ENCODE measurements at regions not wholly inside any gene's neighbourhood (a gene's known extent, or its start where the extent isn't known, plus 50 kb on each side); places are given as distances from the start of the nearest gene placed in this dataset.
"Not testable (repeated sequence)": the region's sequence is repeated elsewhere in the genome, so short reads cannot be mapped to it uniquely, and the experiment has no call there.

- H3K4me1 ChIP-seq (ENCODE audit: insufficient read depth, low read length); H3K79me2 ChIP-seq (ENCODE audit: insufficient read depth, low read length); H3K27me3 ChIP-seq (ENCODE audit: control insufficient read depth in 1 of 2, insufficient read depth in 2 of 2, low read length in 2 of 2); ATAC-seq; H3K27ac ChIP-seq (ENCODE audit: extremely low read length, insufficient read depth, low read length); BruUV-seq (replicated peaks); H3K36me3 ChIP-seq (replicated peaks in 1 of 2; ENCODE audit: control insufficient read depth in 1 of 2, insufficient read depth in 2 of 2, low read length in 2 of 2); H3K4me2 ChIP-seq (ENCODE audit: low read depth, low read length); H3K4me3 ChIP-seq (replicated peaks in 1 of 3; ENCODE audit: insufficient read depth in 1 of 3, low read depth in 2 of 3, low read length in 3 of 3); CTCF ChIA-PET (ENCODE audit: low intra/inter-chr PET ratio, low total read pairs); H3K9me3 ChIP-seq (ENCODE audit: low read length); in situ Hi-C loops (cut with HindIII; ENCODE audit: extremely low pct_ligation_motif_present, low pct_unique_long_range_greater_than_20kb); H3K9ac ChIP-seq (ENCODE audit: insufficient read depth, low read depth, low read length); DNase-seq (ENCODE audit: low spot score); intact Hi-C loops (cut with micrococcal nuclease; ENCODE audit: unreplicated experiment); H2AFZ ChIP-seq (ENCODE audit: low read length); H4K20me1 ChIP-seq (ENCODE audit: insufficient read depth, low read length); FAIRE-seq; POLR2A ChIA-PET: not testable (repeated sequence)
- WGBS (ENCODE audit: low lambda C conversion rate), result 69% methylated on average over 2 of the region's 2 CpGs
Measured at GRCh38 chr7:149966444-149966843, 92.7 kb downstream of the ATP6V0E2 start.

- CTCF ChIA-PET (ENCODE audit: low intra/inter-chr PET ratio, low total read pairs); H3K79me2 ChIP-seq (ENCODE audit: insufficient read depth, low read length); H3K4me1 ChIP-seq (ENCODE audit: insufficient read depth, low read length); H3K4me3 ChIP-seq (replicated peaks in 1 of 3; ENCODE audit: insufficient read depth in 1 of 3, low read depth in 2 of 3, low read length in 3 of 3); in situ Hi-C loops (cut with HindIII; ENCODE audit: extremely low pct_ligation_motif_present, low pct_unique_long_range_greater_than_20kb); H4K20me1 ChIP-seq (ENCODE audit: insufficient read depth, low read length); H3K9me3 ChIP-seq (ENCODE audit: low read length); H3K4me2 ChIP-seq (ENCODE audit: low read depth, low read length); H2AFZ ChIP-seq (ENCODE audit: low read length); POLR2A ChIA-PET; FAIRE-seq; H3K27me3 ChIP-seq (ENCODE audit: control insufficient read depth in 1 of 2, insufficient read depth in 2 of 2, low read length in 2 of 2); BruUV-seq (replicated peaks); intact Hi-C loops (cut with micrococcal nuclease; ENCODE audit: unreplicated experiment); DNase-seq (ENCODE audit: low spot score); H3K9ac ChIP-seq (ENCODE audit: insufficient read depth, low read depth, low read length); H3K36me3 ChIP-seq (replicated peaks in 1 of 2; ENCODE audit: control insufficient read depth in 1 of 2, insufficient read depth in 2 of 2, low read length in 2 of 2); H3K27ac ChIP-seq (ENCODE audit: extremely low read length, insufficient read depth, low read length); ATAC-seq: not testable (repeated sequence)
- WGBS (ENCODE audit: low lambda C conversion rate), result 27% methylated on average over 2 of the region's 10 CpGs
Measured at GRCh38 chr7:149972977-149973376, 99.2 kb downstream of the ATP6V0E2 start.

- H3K4me2 ChIP-seq (ENCODE audit: low read depth, low read length); POLR2A ChIA-PET; DNase-seq (ENCODE audit: low spot score); H3K36me3 ChIP-seq (replicated peaks in 1 of 2; ENCODE audit: control insufficient read depth in 1 of 2, insufficient read depth in 2 of 2, low read length in 2 of 2); BruUV-seq (replicated peaks); H3K79me2 ChIP-seq (ENCODE audit: insufficient read depth, low read length); H4K20me1 ChIP-seq (ENCODE audit: insufficient read depth, low read length); FAIRE-seq; H3K27me3 ChIP-seq (ENCODE audit: control insufficient read depth in 1 of 2, insufficient read depth in 2 of 2, low read length in 2 of 2); CTCF ChIA-PET (ENCODE audit: low intra/inter-chr PET ratio, low total read pairs); H3K9ac ChIP-seq (ENCODE audit: insufficient read depth, low read depth, low read length); intact Hi-C loops (cut with micrococcal nuclease; ENCODE audit: unreplicated experiment); H3K4me3 ChIP-seq (replicated peaks in 1 of 3; ENCODE audit: insufficient read depth in 1 of 3, low read depth in 2 of 3, low read length in 3 of 3); ATAC-seq; H3K9me3 ChIP-seq (ENCODE audit: low read length); H3K4me1 ChIP-seq (ENCODE audit: insufficient read depth, low read length); H3K27ac ChIP-seq (ENCODE audit: extremely low read length, insufficient read depth, low read length); H2AFZ ChIP-seq (ENCODE audit: low read length); in situ Hi-C loops (cut with HindIII; ENCODE audit: extremely low pct_ligation_motif_present, low pct_unique_long_range_greater_than_20kb): not testable (repeated sequence)
- 63% methylated on average over 7 of the region's 11 CpGs for WGBS (ENCODE audit: low lambda C conversion rate)
Measured at GRCh38 chr7:149973681-149974080, 99.9 kb downstream of the ATP6V0E2 start.

- ATAC-seq; BruUV-seq (replicated peaks); intact Hi-C loops (cut with micrococcal nuclease; ENCODE audit: unreplicated experiment); H3K79me2 ChIP-seq (ENCODE audit: insufficient read depth, low read length); in situ Hi-C loops (cut with HindIII; ENCODE audit: extremely low pct_ligation_motif_present, low pct_unique_long_range_greater_than_20kb); H2AFZ ChIP-seq (ENCODE audit: low read length); H3K4me2 ChIP-seq (ENCODE audit: low read depth, low read length); H3K27me3 ChIP-seq (ENCODE audit: control insufficient read depth in 1 of 2, insufficient read depth in 2 of 2, low read length in 2 of 2); FAIRE-seq; H3K4me3 ChIP-seq (replicated peaks in 1 of 3; ENCODE audit: insufficient read depth in 1 of 3, low read depth in 2 of 3, low read length in 3 of 3); H3K9ac ChIP-seq (ENCODE audit: insufficient read depth, low read depth, low read length); H4K20me1 ChIP-seq (ENCODE audit: insufficient read depth, low read length); CTCF ChIA-PET (ENCODE audit: low intra/inter-chr PET ratio, low total read pairs); H3K9me3 ChIP-seq (ENCODE audit: low read length); POLR2A ChIA-PET; H3K4me1 ChIP-seq (ENCODE audit: insufficient read depth, low read length); DNase-seq (ENCODE audit: low spot score); H3K36me3 ChIP-seq (replicated peaks in 1 of 2; ENCODE audit: control insufficient read depth in 1 of 2, insufficient read depth in 2 of 2, low read length in 2 of 2); H3K27ac ChIP-seq (ENCODE audit: extremely low read length, insufficient read depth, low read length): not testable (repeated sequence)
- 61% methylated on average over 4 of the region's 4 CpGs for WGBS (ENCODE audit: low lambda C conversion rate)
Measured at GRCh38 chr7:149975608-149976007, 101.8 kb downstream of the ATP6V0E2 start.

- H4K20me1 ChIP-seq (ENCODE audit: insufficient read depth, low read length); POLR2A ChIA-PET; H3K27me3 ChIP-seq (ENCODE audit: control insufficient read depth in 1 of 2, insufficient read depth in 2 of 2, low read length in 2 of 2); DNase-seq (ENCODE audit: low spot score); intact Hi-C loops (cut with micrococcal nuclease; ENCODE audit: unreplicated experiment); FAIRE-seq; H3K4me2 ChIP-seq (ENCODE audit: low read depth, low read length); H3K4me1 ChIP-seq (ENCODE audit: insufficient read depth, low read length); ATAC-seq; H3K4me3 ChIP-seq (replicated peaks in 1 of 3; ENCODE audit: insufficient read depth in 1 of 3, low read depth in 2 of 3, low read length in 3 of 3); BruUV-seq (replicated peaks); H2AFZ ChIP-seq (ENCODE audit: low read length); H3K36me3 ChIP-seq (replicated peaks in 1 of 2; ENCODE audit: control insufficient read depth in 1 of 2, insufficient read depth in 2 of 2, low read length in 2 of 2); H3K9ac ChIP-seq (ENCODE audit: insufficient read depth, low read depth, low read length); H3K27ac ChIP-seq (ENCODE audit: extremely low read length, insufficient read depth, low read length); in situ Hi-C loops (cut with HindIII; ENCODE audit: extremely low pct_ligation_motif_present, low pct_unique_long_range_greater_than_20kb); H3K9me3 ChIP-seq (ENCODE audit: low read length); CTCF ChIA-PET (ENCODE audit: low intra/inter-chr PET ratio, low total read pairs); H3K79me2 ChIP-seq (ENCODE audit: insufficient read depth, low read length): not testable (repeated sequence)
- 88% methylated on average over 3 of the region's 3 CpGs for WGBS (ENCODE audit: low lambda C conversion rate)
Measured at GRCh38 chr7:149978537-149978936, 104.8 kb downstream of the ATP6V0E2 start.
